Central memory CD8-positive, alpha-beta T cell (primary cell): ENCODE measurements at regions not wholly inside any gene's neighbourhood (a gene's known extent, or its start where the extent isn't known, plus 50 kb on each side); places are given as distances from the start of the nearest gene placed in this dataset.

ENCODE experiments used
- ATAC-seq: fragments of 150-1000 bp; cut with Tn5 transposase; replicated peaks from 2 replicates; pipeline ENCODE4 v1.10.0; 2022; ENCODE audit warnings: mild to moderate bottlenecking, moderate FRiP score, moderate number of reproducible peaks; ENCODE audit not compliant: poor library complexity, severe bottlenecking; ENCODE audit errors: extremely low read depth
- DNase-seq, 2 donors: peaks; one replicate each; pipeline ENCODE4 v3.0.0; 2021; ENCODE audit warnings: low spot score in 2 of 2
- H3K27ac Mint-ChIP-seq: one replicate; pipeline ENCODE4 v1.8.0; 2022; ENCODE audit warnings: low read depth, mild to moderate bottlenecking, moderate library complexity, mixed read lengths
- H3K27me3 Mint-ChIP-seq: one replicate; pipeline ENCODE4 v1.8.0; 2022; ENCODE audit warnings: mixed read lengths
- H3K36me3 Mint-ChIP-seq: one replicate; pipeline ENCODE4 v1.8.0; 2022; ENCODE audit warnings: mild to moderate bottlenecking, moderate library complexity, mixed read lengths; ENCODE audit not compliant: insufficient read depth
- H3K4me1 Mint-ChIP-seq: one replicate; pipeline ENCODE4 v1.8.0; 2022; ENCODE audit warnings: mixed read lengths
- H3K4me3 Mint-ChIP-seq: one replicate; pipeline ENCODE4 v1.8.0; 2022; ENCODE audit warnings: mild to moderate bottlenecking, moderate library complexity, mixed read lengths
- H3K9me3 Mint-ChIP-seq: one replicate; pipeline ENCODE4 v1.8.0; 2022; ENCODE audit warnings: mixed read lengths

- no peak for DNase-seq
- no peak for ATAC-seq
- peaks cover 14% of the 10 kb centered on the region for H3K9me3 Mint-ChIP-seq
- H3K27me3 Mint-ChIP-seq, result no peaks in the 10 kb centered on the region
- no peak overlapping the region for H3K4me3 Mint-ChIP-seq
- no peak overlapping the region for H3K27ac Mint-ChIP-seq
- no peaks in the 10 kb centered on the region for H3K4me1 Mint-ChIP-seq
- H3K36me3 Mint-ChIP-seq, result no peaks in the 10 kb centered on the region
Measured at GRCh38 chr2:107323946-107324565, 438.1 kb upstream of the ST6GAL2 start.

- no peaks in the 10 kb centered on the region for H3K27me3 Mint-ChIP-seq
- H3K27ac Mint-ChIP-seq, result no peak overlapping the region
- peaks cover 20% of the 10 kb centered on the region for H3K9me3 Mint-ChIP-seq
- no peak for DNase-seq
- no peak for ATAC-seq
- H3K4me1 Mint-ChIP-seq, result no peaks in the 10 kb centered on the region
- H3K36me3 Mint-ChIP-seq, result no peaks in the 10 kb centered on the region
- no peak overlapping the region for H3K4me3 Mint-ChIP-seq
Measured at GRCh38 chr2:107325981-107326786, 440.2 kb upstream of the ST6GAL2 start.

- H3K4me3 Mint-ChIP-seq, result no peak overlapping the region
- no peaks in the 10 kb centered on the region for H3K27me3 Mint-ChIP-seq
- no peaks in the 10 kb centered on the region for H3K4me1 Mint-ChIP-seq
- DNase-seq, result no peak
- H3K27ac Mint-ChIP-seq, result no peak overlapping the region
- peaks cover 11% of the 10 kb centered on the region for H3K9me3 Mint-ChIP-seq
- ATAC-seq, result no peak
- H3K36me3 Mint-ChIP-seq, result no peaks in the 10 kb centered on the region
Measured at GRCh38 chr2:107334306-107334705, 448.3 kb upstream of the ST6GAL2 start.

DNA sequence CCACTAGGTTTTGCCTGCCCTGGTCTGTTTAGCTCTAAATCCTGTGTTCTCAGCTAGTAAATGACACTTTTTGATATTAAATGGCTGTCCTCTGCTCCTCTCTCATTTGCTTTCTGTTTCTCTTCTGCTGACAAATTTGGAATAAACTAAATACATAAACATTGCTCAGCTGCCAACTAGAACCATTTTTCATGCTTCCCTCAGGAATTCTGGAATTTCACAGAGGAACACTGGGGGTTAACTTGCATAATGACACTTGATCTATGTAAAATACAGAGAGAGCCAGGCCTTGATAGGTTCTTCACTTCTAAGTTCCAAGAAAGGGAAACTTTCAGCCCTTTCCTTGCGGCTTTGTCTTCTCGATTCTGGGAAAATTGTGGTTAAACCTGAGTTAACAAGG is 450.6 kb upstream of the ST6GAL2 start:
- DNase-seq, result no peak
- H3K27ac Mint-ChIP-seq, result no peak overlapping the region
- ATAC-seq, result no peak
- no peaks in the 10 kb centered on the region for H3K27me3 Mint-ChIP-seq
- peaks cover 16% of the 10 kb centered on the region for H3K9me3 Mint-ChIP-seq
- H3K36me3 Mint-ChIP-seq, result no peaks in the 10 kb centered on the region
- H3K4me3 Mint-ChIP-seq, result no peak overlapping the region
- no peaks in the 10 kb centered on the region for H3K4me1 Mint-ChIP-seq

DNA sequence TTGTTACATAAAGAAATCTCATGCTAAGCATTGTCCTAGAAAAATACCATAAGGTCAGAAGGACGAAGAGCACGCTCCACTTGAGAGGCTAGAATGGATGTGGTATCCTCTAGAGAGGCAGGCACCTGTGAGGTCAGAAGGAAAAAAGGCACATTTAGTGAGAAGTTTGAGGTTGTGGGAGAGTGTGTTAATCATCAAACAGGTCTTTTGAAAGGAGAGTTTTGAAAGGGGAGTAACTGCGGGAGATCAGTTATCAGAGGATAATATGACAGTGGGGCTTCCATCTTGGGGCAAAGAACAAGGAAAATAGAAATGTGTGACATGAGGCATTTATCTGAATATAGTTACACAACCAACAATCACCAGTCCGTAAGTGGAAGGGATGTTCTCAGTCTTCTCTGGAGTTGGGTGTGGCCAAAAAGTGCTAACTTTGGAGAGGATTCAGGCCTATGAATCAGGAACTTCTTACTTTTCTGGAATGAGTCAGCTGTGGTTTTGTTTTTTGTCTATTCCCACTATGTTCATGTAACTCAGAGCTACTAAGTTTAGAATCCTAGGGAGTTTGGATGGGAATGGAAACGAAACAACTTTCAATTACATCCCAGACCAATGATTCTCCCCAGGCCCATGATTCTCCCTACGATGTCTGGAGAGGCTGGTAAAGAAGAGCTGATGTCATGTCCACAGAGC is 451.4 kb upstream of the ST6GAL2 start:
- no peaks in the 10 kb centered on the region for H3K36me3 Mint-ChIP-seq
- ATAC-seq, result no peak

DNA sequence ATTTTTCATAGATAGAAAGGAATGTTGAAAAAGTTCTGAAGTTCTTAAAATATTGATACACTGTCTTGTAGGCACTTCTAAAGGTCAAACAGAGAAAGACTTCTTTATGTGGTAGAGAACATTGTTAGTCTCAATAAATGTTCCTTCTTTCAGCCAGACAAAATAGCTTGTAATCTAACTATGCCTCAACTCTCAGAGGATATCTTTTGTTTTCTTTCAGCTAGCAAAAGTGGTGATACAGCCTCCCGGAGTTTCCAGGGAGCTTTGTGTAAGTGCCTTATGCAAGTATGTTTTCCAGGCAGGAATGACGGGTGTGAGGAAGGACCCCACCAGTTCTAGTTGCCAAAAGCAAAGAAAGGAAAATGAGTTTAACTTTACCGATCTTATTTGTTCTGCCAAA is 452.1 kb upstream of the ST6GAL2 start:
- ATAC-seq (no peak), DNase-seq (no peak)
- no peak overlapping the region for H3K27ac Mint-ChIP-seq
- no peaks in the 10 kb centered on the region for H3K4me1 Mint-ChIP-seq
- no peaks in the 10 kb centered on the region for H3K27me3 Mint-ChIP-seq
- peaks cover 10% of the 10 kb centered on the region for H3K9me3 Mint-ChIP-seq
- H3K4me3 Mint-ChIP-seq, result no peak overlapping the region
- H3K36me3 Mint-ChIP-seq, result no peaks in the 10 kb centered on the region

More for the DNA sequence above, 451.4 kb upstream of the ST6GAL2 start:
- DNase-seq, result no peak
- Mint-ChIP-seq H3K4me1 (no peaks in the 10 kb centered on the region), H3K9me3 (peaks cover 16% of the 10 kb centered on the region), H3K4me3 (no peak overlapping the region), H3K27me3 (no peaks in the 10 kb centered on the region), H3K27ac (no peak overlapping the region)

- Mint-ChIP-seq H3K4me1 (no peaks in the 10 kb centered on the region), H3K27ac (no peak overlapping the region), H3K36me3 (no peaks in the 10 kb centered on the region), H3K27me3 (no peaks in the 10 kb centered on the region), H3K9me3 (peaks cover 10% of the 10 kb centered on the region), H3K4me3 (no peak overlapping the region)
- no peak for DNase-seq
- ATAC-seq, result no peak
Measured at GRCh38 chr2:107338571-107338970, 452.6 kb upstream of the ST6GAL2 start.

DNA sequence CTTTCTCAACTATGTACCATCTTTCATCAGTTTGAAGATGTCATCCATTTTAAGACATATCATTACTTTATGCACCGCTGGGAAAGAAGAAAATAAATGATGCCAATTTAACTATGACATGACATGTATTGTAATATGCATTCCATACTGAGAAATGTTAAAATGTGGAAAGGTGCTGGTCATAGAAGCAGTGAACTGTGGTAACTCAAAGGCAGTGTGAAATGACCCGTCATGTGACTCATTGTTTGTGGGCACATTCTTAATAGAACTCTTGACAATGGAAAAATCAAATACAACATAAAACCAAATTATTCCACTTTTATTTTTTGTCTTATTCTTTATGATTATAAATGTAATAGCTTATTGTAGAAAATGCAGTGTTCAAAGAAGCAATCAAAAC is 455.0 kb upstream of the ST6GAL2 start:
- Mint-ChIP-seq H3K36me3 (no peaks in the 10 kb centered on the region), H3K4me3 (no peak overlapping the region), H3K27ac (no peak overlapping the region), H3K9me3 (peaks cover 10% of the 10 kb centered on the region), H3K4me1 (no peaks in the 10 kb centered on the region), H3K27me3 (no peaks in the 10 kb centered on the region)
- no peak for ATAC-seq
- DNase-seq, result no peak

- peaks cover 9% of the 10 kb centered on the region for H3K9me3 Mint-ChIP-seq
- no peak for DNase-seq
- ATAC-seq, result no peak
- no peak overlapping the region for H3K4me3 Mint-ChIP-seq
- H3K27ac Mint-ChIP-seq, result no peak overlapping the region
- H3K4me1 Mint-ChIP-seq, result no peaks in the 10 kb centered on the region
- no peaks in the 10 kb centered on the region for H3K27me3 Mint-ChIP-seq
- H3K36me3 Mint-ChIP-seq, result no peaks in the 10 kb centered on the region
Measured at GRCh38 chr2:107349329-107349728, 463.4 kb upstream of the ST6GAL2 start.

DNA sequence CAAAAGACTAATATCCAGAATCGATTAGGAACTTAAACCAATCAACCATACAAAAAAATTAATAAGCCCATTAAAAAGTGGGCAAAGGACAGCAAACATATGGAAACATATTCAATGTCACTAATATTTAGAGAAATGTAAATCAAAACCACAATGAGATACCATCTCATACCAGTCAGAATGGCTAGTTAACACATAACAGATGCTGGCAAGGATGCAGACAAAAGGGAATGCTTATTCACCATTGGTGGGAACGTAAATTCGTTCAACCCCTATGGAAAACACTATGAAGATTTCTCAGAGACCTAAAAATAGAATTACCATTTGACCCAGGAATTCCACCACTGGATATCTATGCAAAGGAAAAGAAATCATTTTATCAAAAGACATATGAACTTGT is 468.2 kb upstream of the ST6GAL2 start:
- H3K27ac Mint-ChIP-seq, result no peak overlapping the region
- H3K36me3 Mint-ChIP-seq, result peaks cover 2% of the 10 kb centered on the region
- no peaks in the 10 kb centered on the region for H3K27me3 Mint-ChIP-seq
- DNase-seq, result no peak
- no peaks in the 10 kb centered on the region for H3K4me1 Mint-ChIP-seq
- no peak for ATAC-seq
- peaks cover 7% of the 10 kb centered on the region for H3K9me3 Mint-ChIP-seq
- H3K4me3 Mint-ChIP-seq, result no peak overlapping the region

GRCh38 chr2:107358362-107358761 is 468.3 kb upstream of the RGPD4 start:
- ATAC-seq, result no peak
- peaks cover 2% of the 10 kb centered on the region for H3K36me3 Mint-ChIP-seq
- H3K4me1 Mint-ChIP-seq, result no peaks in the 10 kb centered on the region
- no peak overlapping the region for H3K4me3 Mint-ChIP-seq
- no peak for DNase-seq
- H3K27ac Mint-ChIP-seq, result no peak overlapping the region
- H3K27me3 Mint-ChIP-seq, result no peaks in the 10 kb centered on the region
- H3K9me3 Mint-ChIP-seq, result peaks cover under 1% of the 10 kb centered on the region

DNA sequence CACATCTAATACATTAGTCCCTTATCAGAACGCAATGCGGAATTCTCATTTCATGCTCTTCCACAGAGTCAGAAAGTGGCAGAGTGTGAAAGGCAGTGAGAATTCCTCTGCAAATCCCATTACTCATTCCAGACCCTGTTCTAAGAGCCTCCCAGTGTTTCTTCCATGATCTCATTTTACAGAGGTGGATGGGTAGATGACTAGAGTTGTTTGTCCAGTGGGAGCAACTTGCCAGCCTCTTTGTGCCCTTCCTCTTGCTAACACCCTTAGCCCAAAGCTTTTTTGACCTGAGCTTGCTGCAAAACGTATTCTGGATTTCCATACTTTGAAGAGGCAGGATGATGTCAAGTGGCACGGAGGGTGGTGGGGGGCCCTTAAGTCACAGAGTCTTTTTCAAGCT is 467.7 kb upstream of the RGPD4 start:
- no peaks in the 10 kb centered on the region for H3K27me3 Mint-ChIP-seq
- H3K9me3 Mint-ChIP-seq, result peaks cover 8% of the 10 kb centered on the region
- DNase-seq, result no peak
- H3K27ac Mint-ChIP-seq, result no peak overlapping the region
- no peaks in the 10 kb centered on the region for H3K4me1 Mint-ChIP-seq
- no peak for ATAC-seq
- H3K36me3 Mint-ChIP-seq, result peaks cover 2% of the 10 kb centered on the region
- no peak overlapping the region for H3K4me3 Mint-ChIP-seq
